Calu3 (cell line): ENCODE measurements at regions not wholly inside any gene's neighbourhood (a gene's known extent, or its start where the extent isn't known, plus 50 kb on each side); places are given as distances from the start of the nearest gene placed in this dataset.
"Not testable (repeated sequence)": the region's sequence is repeated elsewhere in the genome, so short reads cannot be mapped to it uniquely, and the experiment has no call there.

Experiments used
- BruUV-seq: library from RNA; stranded (reverse); fragments of 400-500 nt; replicated peaks from 2 replicates; lab custom pipeline; 2021; lab: Mats Ljungman, UMichigan
- CTCF ChIA-PET: fragments of 300-600 bp; sonication (Branson Sonifier 250); formaldehyde crosslinking; loops from one replicate; lab custom pipeline; 2022; ENCODE audit warnings: antibody characterized with exemption; lab: Charles Lee
- DNase-seq: peaks from one replicate; pipeline ENCODE4 v3.0.0; 2022
- H3K27ac Mint-ChIP-seq: one replicate; pipeline ENCODE4 v1.8.0; 2022; ENCODE audit warnings: mixed read lengths; ENCODE audit not compliant: unreplicated experiment
- H3K27me3 Mint-ChIP-seq: one replicate; pipeline ENCODE4 v1.8.0; 2022; ENCODE audit warnings: mixed read lengths; ENCODE audit not compliant: unreplicated experiment
- H3K36me3 Mint-ChIP-seq: one replicate; pipeline ENCODE4 v1.8.0; 2022; ENCODE audit warnings: mild to moderate bottlenecking, moderate library complexity, mixed read lengths; ENCODE audit not compliant: insufficient read depth, unreplicated experiment
- H3K4me1 Mint-ChIP-seq: one replicate; pipeline ENCODE4 v1.8.0; 2022; ENCODE audit warnings: mild to moderate bottlenecking, low read depth, mixed read lengths; ENCODE audit not compliant: unreplicated experiment
- H3K4me3 Mint-ChIP-seq: one replicate; pipeline ENCODE4 v1.8.0; 2022; ENCODE audit warnings: mild to moderate bottlenecking, low read depth, moderate library complexity, mixed read lengths; ENCODE audit not compliant: unreplicated experiment
- H3K9me3 Mint-ChIP-seq: one replicate; pipeline ENCODE4 v1.8.0; 2022; ENCODE audit warnings: low read depth, mixed read lengths; ENCODE audit not compliant: unreplicated experiment
- CTCF ChIP-seq: fragments of 200-600 bp; IDR thresholded peaks from one replicate; pipeline ENCODE4 v1.8.0; 2022; ENCODE audit warnings: antibody characterized with exemption; ENCODE audit not compliant: unreplicated experiment
- intact Hi-C: fragments of 100-400 bp; cut with micrococcal nuclease; formaldehyde crosslinking; loops from one replicate; pipeline ENCODE4 v1.10.0; 2022; ENCODE audit not compliant: unreplicated experiment

- Mint-ChIP-seq H3K4me1 (no peaks in the 10 kb centered on the region), H3K27ac (no peak overlapping the region), H3K27me3 (peaks cover 39% of the 10 kb centered on the region), H3K9me3 (peaks cover 5% of the 10 kb centered on the region), H3K36me3 (no peaks in the 10 kb centered on the region), H3K4me3 (no peak overlapping the region)
- CTCF ChIA-PET, result no interaction called here
- BruUV-seq, result no TSS peak
- no peak for DNase-seq
- intact Hi-C loops, result no loop called here
- no peak for TF ChIP-seq CTCF
These were observed 137.8 kb downstream of the SOD2 start for GRCh38 chr6:159555082-159555875.

- Mint-ChIP-seq H3K27me3 (peaks cover 74% of the 10 kb centered on the region), H3K9me3 (no peaks in the 10 kb centered on the region), H3K4me3 (no peak overlapping the region), H3K27ac (no peak overlapping the region), H3K36me3 (no peaks in the 10 kb centered on the region), H3K4me1 (no peaks in the 10 kb centered on the region)
- DNase-seq, result no peak
- TF ChIP-seq CTCF, result no peak
- CTCF ChIA-PET, result no interaction called here
- intact Hi-C loops, result no loop called here
- no TSS peak for BruUV-seq
These were observed 151.7 kb downstream of the SOD2 start for GRCh38 chr6:159541296-159541695.

GRCh38 chr6:159540883-159541282, 152.2 kb downstream of the SOD2 start:
- Mint-ChIP-seq H3K36me3 (no peaks in the 10 kb centered on the region), H3K4me1 (no peaks in the 10 kb centered on the region), H3K27me3 (peaks cover 74% of the 10 kb centered on the region), H3K4me3 (no peak overlapping the region), H3K27ac (no peak overlapping the region), H3K9me3 (no peaks in the 10 kb centered on the region)
- no peak for TF ChIP-seq CTCF
- CTCF ChIA-PET, result no interaction called here
- no peak for DNase-seq
- BruUV-seq, result no TSS peak
- intact Hi-C loops, result no loop called here

- intact Hi-C loops, result no loop called here
- no peaks in the 10 kb centered on the region for H3K36me3 Mint-ChIP-seq
- no peaks in the 10 kb centered on the region for H3K9me3 Mint-ChIP-seq
- CTCF ChIA-PET, result no interaction called here
- no peak for TF ChIP-seq CTCF
- H3K27me3 Mint-ChIP-seq, result peaks cover 72% of the 10 kb centered on the region
- no peak for DNase-seq
- no peaks in the 10 kb centered on the region for H3K4me1 Mint-ChIP-seq
- H3K27ac Mint-ChIP-seq, result no peak overlapping the region
- no TSS peak for BruUV-seq
- no peak overlapping the region for H3K4me3 Mint-ChIP-seq
These were observed 152.9 kb downstream of the SOD2 start for GRCh38 chr6:159540152-159540551.

GRCh38 chr6:159538031-159538430, 155.0 kb downstream of the SOD2 start:
- H3K4me1 Mint-ChIP-seq, H3K27ac Mint-ChIP-seq, H3K9me3 Mint-ChIP-seq, BruUV-seq, CTCF ChIA-PET, DNase-seq, H3K36me3 Mint-ChIP-seq, H3K4me3 Mint-ChIP-seq, intact Hi-C loops: not testable (repeated sequence)
- peaks cover 51% of the 10 kb centered on the region for H3K27me3 Mint-ChIP-seq
